ENCODE measurements at regions not wholly inside any gene's neighbourhood (a gene's known extent, or its start where the extent isn't known, plus 50 kb on each side); places are given as distances from the start of the nearest gene placed in this dataset.

DNA sequence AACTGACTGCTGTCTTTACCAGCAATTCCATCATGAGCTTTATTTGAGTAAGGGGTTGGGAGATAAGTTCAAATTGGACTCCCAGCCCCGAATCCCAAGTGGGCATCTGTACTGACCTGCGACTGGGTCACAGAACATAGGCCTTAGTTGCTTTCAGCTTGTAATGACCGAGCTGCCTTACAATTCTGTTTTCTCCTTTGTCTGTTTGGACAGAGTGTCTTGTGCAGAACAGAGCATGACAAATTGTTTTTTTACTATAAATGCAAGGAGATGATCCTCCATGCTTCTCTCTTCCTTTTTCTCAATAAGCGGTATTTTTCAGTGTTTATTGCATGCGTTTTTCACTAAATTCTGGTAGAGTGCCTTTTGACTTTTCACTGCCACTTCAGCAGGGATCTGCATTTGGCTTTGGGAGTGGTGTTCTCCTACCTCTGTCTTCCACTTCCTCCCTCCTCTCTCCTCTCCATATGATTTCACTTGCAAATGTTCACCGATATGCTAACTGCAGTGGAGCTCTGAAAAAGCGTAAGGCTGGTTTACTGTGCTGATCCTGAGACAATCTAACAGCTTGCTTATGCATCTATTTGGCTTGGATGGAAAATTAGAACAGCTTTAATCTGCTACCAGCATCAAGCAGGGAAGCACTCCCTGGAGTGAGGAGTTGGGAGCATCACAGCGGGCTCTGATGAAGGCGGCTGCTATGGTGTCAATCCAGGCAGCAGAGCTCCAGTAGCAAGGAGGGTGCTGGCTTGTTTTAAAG is 158.8 kb upstream of the SMIM21 start:
- no peak for DNase-seq (ENCODE audit: low spot score)

- no peak for DNase-seq (ENCODE audit: low spot score)
Measured at GRCh38 chr18:75582940-75583339, 155.4 kb upstream of the SMIM21 start.

- no peak for DNase-seq (ENCODE audit: low spot score)
Measured at GRCh38 chr18:75582406-75582821, 154.9 kb upstream of the SMIM21 start.

DNA sequence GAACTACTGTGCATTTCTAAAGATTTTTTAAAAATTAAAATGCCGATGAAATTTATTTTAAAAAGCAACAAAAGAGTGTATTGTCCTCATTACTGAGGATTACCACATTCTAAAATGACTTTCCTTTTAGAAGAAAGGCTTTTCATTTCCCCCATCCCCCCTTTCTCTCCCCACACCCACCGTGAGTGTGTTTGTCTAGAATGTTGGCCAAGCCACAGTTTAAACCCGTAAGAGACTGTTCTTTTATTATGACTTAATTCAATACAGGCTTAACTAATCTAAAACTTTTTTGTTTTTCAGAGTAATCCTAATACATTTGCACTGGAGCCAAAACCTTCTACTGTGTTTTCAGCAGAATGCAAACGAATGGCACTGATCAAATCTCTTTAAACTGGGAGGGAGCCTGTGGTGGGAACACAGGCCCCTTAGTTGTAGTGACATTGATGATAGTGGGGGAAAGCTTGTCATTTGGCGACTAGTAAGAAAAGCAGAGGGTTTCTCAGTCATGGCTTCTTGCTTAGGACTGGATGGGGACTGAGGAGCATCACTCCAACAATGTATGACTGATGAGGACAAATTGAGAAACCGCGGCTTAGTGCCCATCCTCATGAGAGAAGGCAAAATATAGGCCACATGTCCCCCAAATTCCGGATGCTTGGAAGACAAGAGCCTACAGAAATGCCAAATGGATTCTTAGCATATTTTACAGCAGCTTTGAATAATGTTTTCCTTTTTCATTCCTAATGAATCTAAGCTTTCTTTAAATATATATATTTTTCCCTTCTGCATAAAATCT is 154.0 kb upstream of the SMIM21 start:
- no peak for DNase-seq (ENCODE audit: low spot score)

- DNase-seq (ENCODE audit: low spot score), result no peak
Measured at GRCh38 chr18:75574187-75574586, 146.7 kb upstream of the SMIM21 start.

DNA sequence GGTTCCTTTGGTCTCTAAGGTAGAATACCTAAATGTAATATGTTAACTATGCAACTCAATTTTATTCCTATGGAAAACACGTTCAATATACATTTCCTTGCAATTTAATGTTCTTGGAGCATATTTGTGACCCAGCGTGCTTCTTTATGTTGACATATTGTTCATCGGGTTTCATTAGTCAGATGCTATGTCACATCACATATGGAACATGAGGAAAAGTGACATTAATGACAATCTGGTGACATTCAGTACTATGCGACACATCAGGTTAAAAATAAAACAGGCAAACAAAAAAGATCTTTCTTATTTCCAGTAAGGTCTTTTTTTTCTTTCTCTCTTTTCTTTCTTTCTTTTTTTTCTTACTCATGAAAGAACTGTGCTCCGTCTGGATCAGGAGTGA is 135.6 kb upstream of the SMIM21 start:
- no peak for DNase-seq (ENCODE audit: low spot score)

DNA sequence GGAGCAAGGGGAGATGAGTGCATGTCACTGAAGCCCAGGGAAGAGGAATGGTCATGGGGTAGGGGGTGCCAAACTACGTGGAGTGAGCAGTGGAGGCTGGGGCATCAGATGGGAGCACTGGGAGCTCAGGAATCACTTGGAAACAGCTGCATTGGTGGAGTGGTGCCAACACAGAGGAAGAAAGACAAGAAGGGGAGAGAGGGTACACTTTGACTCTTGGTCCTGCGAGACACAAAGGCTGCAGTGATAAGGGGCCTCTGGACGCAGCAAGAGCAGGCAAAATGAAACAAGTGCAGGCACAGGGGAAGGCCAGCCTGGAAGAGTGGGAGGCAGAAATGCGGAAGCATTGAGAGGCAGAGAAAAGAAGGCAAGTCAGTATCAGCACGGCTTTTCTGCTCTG is 134.7 kb upstream of the SMIM21 start:
- DNase-seq (ENCODE audit: low spot score), result no peak

DNA sequence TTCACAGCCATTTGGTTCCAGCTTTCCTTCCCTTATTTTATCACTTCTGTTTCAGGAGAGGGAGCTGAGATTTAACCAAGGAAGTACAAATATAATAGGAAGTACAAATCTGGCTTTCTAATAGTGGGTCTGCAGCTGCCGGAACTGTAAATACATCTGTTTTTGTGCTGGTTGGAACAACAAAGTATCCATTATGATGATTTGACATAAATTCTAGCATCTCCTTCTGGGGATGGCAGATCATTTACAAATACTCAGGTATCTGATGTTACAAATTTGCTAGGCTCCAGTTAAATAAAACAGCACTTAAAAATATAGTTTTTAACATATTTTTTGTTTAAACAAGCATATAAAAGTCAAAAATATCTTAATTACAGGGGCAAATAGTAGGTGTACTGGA is 131.3 kb upstream of the SMIM21 start:
- DNase-seq (ENCODE audit: low spot score), result no peak

- no peak for DNase-seq (ENCODE audit: low spot score)
Measured at GRCh38 chr18:75556841-75557240, 129.3 kb upstream of the SMIM21 start.

- DNase-seq (ENCODE audit: low spot score), result no peak
Measured at GRCh38 chr18:75554644-75555185, 127.2 kb upstream of the SMIM21 start.

DNA sequence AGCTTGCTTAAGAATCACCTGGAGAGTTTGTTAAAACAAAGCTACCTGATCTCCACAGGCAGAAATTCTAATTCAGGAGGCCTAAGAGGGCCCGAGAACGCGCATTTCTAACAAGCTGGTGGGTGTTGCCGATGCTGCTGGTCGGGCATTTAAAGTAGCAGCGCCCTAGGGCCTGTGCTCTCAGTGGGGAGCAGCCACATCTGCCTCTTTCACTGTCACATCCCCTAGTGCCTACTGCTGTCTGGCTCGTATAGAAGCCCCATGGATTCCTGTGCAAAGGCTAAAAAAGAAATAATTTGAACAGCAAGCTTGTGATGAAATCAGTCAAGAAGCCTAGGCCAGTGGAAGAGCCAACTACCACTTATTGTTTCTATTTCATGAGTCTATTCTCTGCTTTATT is 126.7 kb upstream of the SMIM21 start:
- no peak for DNase-seq (ENCODE audit: low spot score)

DNA sequence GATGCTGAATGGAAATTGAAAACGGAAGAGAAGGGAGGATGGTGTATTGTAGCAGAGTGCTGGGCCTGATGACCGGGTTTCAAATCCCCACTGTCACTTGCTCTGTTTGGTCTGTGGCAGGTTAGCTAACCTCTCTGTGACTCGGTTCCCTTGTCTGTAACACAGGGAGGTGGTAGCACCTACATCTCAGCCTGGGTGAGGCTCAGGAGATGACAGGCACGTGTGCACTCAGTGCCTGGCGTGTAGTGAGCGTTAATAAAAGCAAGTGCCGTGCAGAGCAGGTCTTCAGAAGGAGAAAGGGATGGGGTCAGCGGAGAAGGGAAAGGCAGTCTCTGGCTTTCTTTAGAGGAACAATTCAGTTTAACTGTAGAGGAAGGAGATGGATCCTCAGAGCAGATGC is 125.5 kb upstream of the SMIM21 start:
- no peak for DNase-seq (ENCODE audit: low spot score)

- no peak for DNase-seq (ENCODE audit: low spot score)
Measured at GRCh38 chr18:75551071-75551470, 123.6 kb upstream of the SMIM21 start.

DNA sequence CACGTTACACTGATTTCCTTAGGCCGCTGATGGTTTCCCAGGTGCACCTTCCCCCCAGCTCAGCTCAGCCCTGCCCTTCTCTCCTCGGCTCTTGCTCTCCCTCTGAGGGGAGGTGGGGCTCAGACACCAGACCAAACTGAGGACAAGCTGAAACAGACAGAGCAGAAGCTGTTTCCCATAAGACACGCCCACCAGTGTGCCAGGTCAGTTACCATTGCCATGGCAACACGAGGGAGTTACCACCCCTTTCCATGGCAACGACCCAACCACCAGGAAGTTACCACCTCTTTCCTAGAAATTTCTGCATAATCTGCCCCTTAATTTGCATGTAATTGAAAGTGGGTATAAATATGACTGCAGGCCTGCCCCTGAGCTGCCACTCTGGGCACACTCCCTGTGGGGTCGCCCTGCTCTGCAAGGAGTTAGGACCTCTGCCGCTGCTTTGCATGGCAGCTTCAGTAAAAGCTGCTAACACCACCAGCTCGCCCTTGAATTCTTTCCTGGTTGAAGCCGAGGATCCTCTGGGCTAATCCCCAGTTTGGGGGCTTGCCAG is 120.9 kb upstream of the SMIM21 start:
- no peak for DNase-seq (ENCODE audit: low spot score)

DNA sequence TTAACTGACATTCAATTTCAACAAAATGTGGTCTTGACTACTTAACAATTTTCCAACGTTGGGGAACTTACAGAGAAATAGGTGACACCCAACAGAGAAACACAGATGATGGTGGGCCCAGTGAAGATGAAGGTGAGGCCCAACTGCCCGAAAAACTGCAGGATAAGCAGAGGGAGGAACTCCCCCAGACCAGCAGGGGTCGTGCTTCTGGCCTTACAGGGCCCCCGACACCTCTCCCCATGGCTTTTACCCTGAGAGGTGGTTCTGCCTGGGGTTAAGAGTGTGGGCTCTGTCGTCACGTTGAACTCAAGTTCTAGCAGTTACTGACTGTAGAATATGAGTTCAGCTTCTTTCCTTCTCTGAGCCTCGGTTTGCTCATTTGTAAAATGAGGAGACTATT is 119.5 kb upstream of the SMIM21 start:
- DNase-seq (ENCODE audit: low spot score), result no peak

GRCh38 chr18:75545189-75545588 is 117.7 kb upstream of the SMIM21 start:
- DNase-seq (ENCODE audit: low spot score), result no peak

DNA sequence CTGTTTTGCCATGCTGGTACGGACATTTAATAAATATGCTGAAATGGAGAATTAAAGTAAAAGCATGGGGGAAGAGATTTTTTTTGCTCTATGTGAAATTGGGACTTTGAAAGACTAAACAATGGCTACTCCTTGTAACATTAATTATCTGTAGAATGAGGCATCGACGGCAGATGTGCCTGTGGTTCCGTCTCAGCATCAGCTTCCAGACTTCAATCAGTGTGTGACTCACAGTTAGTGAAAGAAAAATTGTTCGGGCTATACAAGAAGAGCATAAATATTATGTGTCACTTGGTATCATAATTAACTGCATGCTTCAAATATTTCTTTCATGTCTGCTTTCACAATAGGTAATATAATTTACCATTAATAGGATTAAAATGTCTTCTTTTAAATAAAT is 117.0 kb upstream of the SMIM21 start:
- peak; percentile 70 for DNase-seq (ENCODE audit: low spot score)

DNA sequence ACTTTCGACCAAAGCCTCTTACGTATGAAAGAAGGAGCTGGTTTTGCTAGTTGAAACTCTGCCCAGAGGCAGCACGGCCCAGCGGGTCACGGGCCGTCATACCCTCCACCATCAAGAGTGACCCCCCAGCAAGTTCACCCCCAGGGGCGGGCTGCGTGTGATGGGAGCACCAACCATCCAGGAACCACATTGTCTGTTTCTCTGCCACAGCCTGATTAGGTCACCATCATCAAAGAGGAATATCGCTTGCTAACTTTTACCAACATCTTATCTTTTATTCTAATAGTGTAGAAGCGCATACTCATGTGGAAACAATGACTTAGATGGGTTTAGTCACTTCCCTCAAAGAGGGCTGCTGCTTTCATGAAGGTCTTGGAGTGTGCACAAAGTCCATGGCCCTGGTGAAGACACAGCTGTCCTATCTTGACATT is 116.6 kb upstream of the SMIM21 start:
- peak; percentile 68 for DNase-seq (ENCODE audit: low spot score)

- no peak for DNase-seq (ENCODE audit: low spot score)
Measured at GRCh38 chr18:75538727-75539126, 111.2 kb upstream of the SMIM21 start.

- no peak for DNase-seq (ENCODE audit: low spot score)
Measured at GRCh38 chr18:75533950-75534349, 106.4 kb upstream of the SMIM21 start.

GRCh38 chr18:75533209-75533608 is 105.7 kb upstream of the SMIM21 start:
- no peak for DNase-seq (ENCODE audit: low spot score)

GRCh38 chr18:75531851-75532459 is 104.5 kb upstream of the SMIM21 start:
- no peak for DNase-seq (ENCODE audit: low spot score)
